ENCODE measurements at regions not wholly inside any gene's neighbourhood (a gene's known extent, or its start where the extent isn't known, plus 50 kb on each side); places are given as distances from the start of the nearest gene placed in this dataset.

- no peak for TF ChIP-seq CTCF (IDR thresholded peaks at IDR 0.05; ENCODE audit: low read depth, low read length)
- DNase-seq, result no peak
- H3K4me3 ChIP-seq (ENCODE audit: low read depth, low read length), result no peak overlapping the region
- peaks cover 16% of the 10 kb centered on the region for H3K27me3 ChIP-seq
- H3K4me1 ChIP-seq, result no peaks in the 10 kb centered on the region
- no peaks in the 10 kb centered on the region; the same call in 1 of the 2 replicates for H3K9me3 ChIP-seq
- H3K36me3 ChIP-seq, result no peaks in the 10 kb centered on the region
Observed at GRCh38 chr6:105781915-105782314, 304.2 kb upstream of the PRDM1 start.

DNA sequence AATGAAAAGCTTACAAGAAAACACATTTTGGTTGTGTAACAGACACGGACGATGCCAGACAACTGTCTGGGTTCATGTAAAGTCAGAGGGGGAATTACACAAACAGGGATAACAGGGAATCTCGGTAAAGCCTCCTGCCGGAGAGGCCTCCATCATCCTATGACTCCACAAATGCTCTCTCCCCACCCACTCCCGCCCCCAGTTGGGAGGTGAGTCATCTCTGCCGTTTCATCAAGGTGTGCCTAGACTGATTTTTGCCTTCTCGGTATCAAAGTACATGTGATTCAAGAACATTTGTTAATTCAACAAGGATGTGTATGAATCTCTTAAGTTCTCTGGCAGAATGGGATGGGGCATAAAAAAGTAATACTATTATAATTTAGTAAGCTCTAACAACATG is 304.9 kb upstream of the PRDM1 start:
- Histone ChIP-seq H3K4me3 (ENCODE audit: low read depth, low read length) (no peak overlapping the region), H3K4me1 (no peaks in the 10 kb centered on the region), H3K27me3 (peaks cover 16% of the 10 kb centered on the region), H3K36me3 (no peaks in the 10 kb centered on the region), H3K9me3 (no peaks in the 10 kb centered on the region; the same call in 1 of the 2 replicates)
- TF ChIP-seq CTCF (IDR thresholded peaks at IDR 0.05; ENCODE audit: low read depth, low read length), result no peak
- DNase-seq, result no peak

DNA sequence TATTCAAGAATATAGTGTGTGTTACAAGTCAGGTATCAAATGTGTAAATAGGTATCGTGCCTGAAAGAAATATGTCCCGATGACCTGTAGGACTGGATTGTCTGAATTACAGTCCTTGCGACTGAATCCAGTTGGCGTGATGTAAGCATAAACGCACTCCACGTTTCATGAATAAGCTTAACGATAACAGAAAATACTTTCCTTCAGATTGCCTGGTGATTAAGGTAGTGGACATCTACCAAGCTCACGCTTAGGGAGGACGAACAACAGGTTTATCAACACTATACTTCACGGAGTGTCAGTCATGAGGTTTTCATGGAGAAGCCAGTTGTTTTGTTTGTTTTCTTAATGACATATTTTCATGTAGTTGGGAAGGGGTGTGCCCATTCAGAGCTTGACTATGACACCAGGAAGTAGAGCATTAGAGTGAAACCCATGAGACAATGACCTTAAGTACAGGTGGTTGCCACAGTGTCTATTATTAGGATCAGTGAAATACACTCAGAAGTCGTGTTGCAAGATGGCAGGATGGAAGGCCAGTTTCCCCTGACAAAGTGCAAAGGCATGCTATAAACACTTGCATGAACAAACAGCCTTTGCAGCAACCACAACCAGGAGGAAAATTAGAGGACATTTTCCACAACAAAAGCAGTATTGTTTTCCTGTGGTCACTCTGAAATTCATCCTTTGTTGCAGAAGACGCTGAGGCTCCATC is 305.8 kb upstream of the PRDM1 start:
- H3K27me3 ChIP-seq, result peaks cover 16% of the 10 kb centered on the region
- DNase-seq, result no peak
- H3K4me3 ChIP-seq (ENCODE audit: low read depth, low read length), result no peak overlapping the region
- H3K4me1 ChIP-seq, result no peaks in the 10 kb centered on the region
- no peaks in the 10 kb centered on the region for H3K36me3 ChIP-seq
- H3K9me3 ChIP-seq, result no peaks in the 10 kb centered on the region; the same call in 1 of the 2 replicates
- no peak for TF ChIP-seq CTCF (IDR thresholded peaks at IDR 0.05; ENCODE audit: low read depth, low read length)

GRCh38 chr6:105779110-105779509 is 307.0 kb upstream of the PRDM1 start:
- peaks cover 10% of the 10 kb centered on the region for H3K27me3 ChIP-seq
- H3K9me3 ChIP-seq, result no peaks in the 10 kb centered on the region; the same call in 1 of the 2 replicates
- TF ChIP-seq CTCF (IDR thresholded peaks at IDR 0.05; ENCODE audit: low read depth, low read length), result no peak
- no peak for DNase-seq
- H3K4me3 ChIP-seq (ENCODE audit: low read depth, low read length), result no peak overlapping the region
- no peaks in the 10 kb centered on the region for H3K4me1 ChIP-seq
- H3K36me3 ChIP-seq, result no peaks in the 10 kb centered on the region

DNA sequence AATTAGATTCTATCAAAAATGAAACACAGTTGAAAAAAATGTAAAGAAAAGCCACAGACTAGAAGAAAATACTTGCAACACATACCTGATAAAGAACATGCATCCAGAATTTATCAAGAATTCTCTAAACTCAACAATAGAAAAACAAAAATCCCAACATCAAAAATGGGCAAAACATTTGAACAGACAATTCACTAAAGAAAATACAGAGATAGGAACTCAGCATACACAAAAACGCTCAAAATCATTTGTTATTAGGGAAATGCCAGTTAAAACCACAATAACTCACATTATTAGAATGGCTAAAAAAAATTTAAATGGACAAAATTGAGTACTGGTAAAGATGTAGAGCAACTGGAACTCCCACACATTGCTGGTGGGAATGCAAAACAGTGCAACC is 311.0 kb upstream of the PRDM1 start:
- DNase-seq, result no peak
- no peak for TF ChIP-seq CTCF (IDR thresholded peaks at IDR 0.05; ENCODE audit: low read depth, low read length)
- Histone ChIP-seq H3K27me3 (no peaks in the 10 kb centered on the region), H3K4me3 (ENCODE audit: low read depth, low read length) (no peak overlapping the region), H3K36me3 (no peaks in the 10 kb centered on the region), H3K4me1 (no peaks in the 10 kb centered on the region), H3K9me3 (no peaks in the 10 kb centered on the region; the same call in 1 of the 2 replicates)

DNA sequence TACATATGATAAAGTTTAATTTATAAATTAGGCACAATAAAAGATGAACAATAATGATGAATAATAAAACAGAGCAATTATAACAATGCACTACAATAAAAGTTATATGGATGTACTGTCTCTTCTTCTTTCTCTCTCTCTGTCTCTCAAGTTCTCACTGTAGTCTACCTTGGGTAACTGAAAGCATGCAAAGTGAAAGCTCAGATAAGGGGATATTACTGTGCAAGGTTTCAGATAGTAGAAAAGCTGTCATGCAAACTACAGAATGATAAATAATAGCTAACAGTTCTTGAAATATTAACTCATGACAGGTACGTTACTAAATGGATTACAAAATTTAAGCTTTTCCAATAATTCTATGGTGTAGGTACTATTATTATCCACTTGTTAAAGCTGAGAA is 311.9 kb upstream of the PRDM1 start:
- H3K4me3 ChIP-seq (ENCODE audit: low read depth, low read length), result no peak overlapping the region
- no peaks in the 10 kb centered on the region for H3K36me3 ChIP-seq
- no peaks in the 10 kb centered on the region for H3K27me3 ChIP-seq
- no peak for DNase-seq
- TF ChIP-seq CTCF (IDR thresholded peaks at IDR 0.05; ENCODE audit: low read depth, low read length), result no peak
- no peaks in the 10 kb centered on the region; the same call in 1 of the 2 replicates for H3K9me3 ChIP-seq
- no peaks in the 10 kb centered on the region for H3K4me1 ChIP-seq
